ENCODE measurements at regions not wholly inside any gene's neighbourhood (a gene's known extent, or its start where the extent isn't known, plus 50 kb on each side); places are given as distances from the start of the nearest gene placed in this dataset.

DNA sequence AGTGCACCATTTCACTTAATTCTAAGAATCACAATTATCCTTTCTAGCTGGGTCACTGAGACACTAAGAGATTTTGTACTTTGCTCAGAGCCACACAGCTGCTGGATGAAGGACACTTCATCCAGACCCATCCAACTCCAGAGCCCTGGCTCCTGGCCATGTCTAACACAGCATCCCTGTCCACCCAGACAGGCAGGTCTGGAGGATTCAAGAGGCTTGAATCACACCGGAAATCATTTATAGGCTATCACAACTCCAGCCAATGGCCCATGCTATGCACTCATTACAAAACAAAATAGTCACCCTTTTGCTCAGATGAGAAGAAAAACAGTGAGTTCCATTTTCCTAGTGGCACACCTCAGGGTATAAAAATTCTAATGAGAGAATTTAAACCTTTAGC lies 198.2 kb upstream of the LMCD1 start:
- Histone ChIP-seq H3K27ac (no peak overlapping the region), H3K27me3 (no peaks in the 10 kb centered on the region), H3K9me3 (no peaks in the 10 kb centered on the region), H3K4me1 (no peaks in the 10 kb centered on the region), H3K36me3 (no peaks in the 10 kb centered on the region), H3K4me3 (no peak overlapping the region)
- ATAC-seq (no peak), FAIRE-seq (no peak), DNase-seq (no peak)
- intact Hi-C loops (cut with DNase I): no loop called here
- TF ChIP-seq, protein P1, sequence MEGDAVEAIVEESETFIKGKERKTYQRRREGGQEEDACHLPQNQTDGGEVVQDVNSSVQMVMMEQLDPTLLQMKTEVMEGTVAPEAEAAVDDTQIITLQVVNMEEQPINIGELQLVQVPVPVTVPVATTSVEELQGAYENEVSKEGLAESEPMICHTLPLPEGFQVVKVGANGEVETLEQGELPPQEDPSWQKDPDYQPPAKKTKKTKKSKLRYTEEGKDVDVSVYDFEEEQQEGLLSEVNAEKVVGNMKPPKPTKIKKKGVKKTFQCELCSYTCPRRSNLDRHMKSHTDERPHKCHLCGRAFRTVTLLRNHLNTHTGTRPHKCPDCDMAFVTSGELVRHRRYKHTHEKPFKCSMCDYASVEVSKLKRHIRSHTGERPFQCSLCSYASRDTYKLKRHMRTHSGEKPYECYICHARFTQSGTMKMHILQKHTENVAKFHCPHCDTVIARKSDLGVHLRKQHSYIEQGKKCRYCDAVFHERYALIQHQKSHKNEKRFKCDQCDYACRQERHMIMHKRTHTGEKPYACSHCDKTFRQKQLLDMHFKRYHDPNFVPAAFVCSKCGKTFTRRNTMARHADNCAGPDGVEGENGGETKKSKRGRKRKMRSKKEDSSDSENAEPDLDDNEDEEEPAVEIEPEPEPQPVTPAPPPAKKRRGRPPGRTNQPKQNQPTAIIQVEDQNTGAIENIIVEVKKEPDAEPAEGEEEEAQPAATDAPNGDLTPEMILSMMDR (IDR thresholded peaks at IDR 0.05): no peak
- WGBS, 2 donors: 76 to 78% methylated on average over 1 of the region's 1 CpG

DNA sequence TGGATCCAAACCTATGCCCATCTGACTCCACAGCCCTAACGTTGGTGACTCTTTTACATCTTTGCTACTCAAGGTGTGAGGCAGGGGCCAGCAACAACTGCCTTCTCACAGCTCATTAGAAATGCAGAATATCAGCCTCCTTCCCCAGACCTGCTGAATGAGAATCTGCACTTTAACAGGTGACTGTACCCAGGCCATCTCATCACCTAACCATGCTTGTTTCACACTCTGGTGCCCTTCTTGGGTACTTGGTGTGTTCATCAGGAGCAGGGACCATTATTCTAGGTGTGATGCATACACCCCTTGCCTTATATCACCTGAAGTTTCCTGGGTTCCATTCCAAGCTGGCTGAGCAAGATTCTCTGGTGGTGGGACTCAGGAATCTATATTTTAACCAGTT lies 196.3 kb upstream of the LMCD1 start:
- FAIRE-seq (no peak), ATAC-seq (no peak), DNase-seq (no peak)
- TF ChIP-seq, protein P1 (IDR thresholded peaks at IDR 0.05): no peak
- H3K4me3 ChIP-seq: no peak overlapping the region
- H3K36me3 ChIP-seq: no peaks in the 10 kb centered on the region
- WGBS, 2 donors: 38 to 58% methylated on average over 1 of the region's 1 CpG
- intact Hi-C loops (cut with DNase I): no loop called here
- H3K27me3 ChIP-seq: no peaks in the 10 kb centered on the region
- H3K4me1 ChIP-seq: no peaks in the 10 kb centered on the region
- no peak overlapping the region for H3K27ac ChIP-seq
- no peaks in the 10 kb centered on the region for H3K9me3 ChIP-seq

DNA sequence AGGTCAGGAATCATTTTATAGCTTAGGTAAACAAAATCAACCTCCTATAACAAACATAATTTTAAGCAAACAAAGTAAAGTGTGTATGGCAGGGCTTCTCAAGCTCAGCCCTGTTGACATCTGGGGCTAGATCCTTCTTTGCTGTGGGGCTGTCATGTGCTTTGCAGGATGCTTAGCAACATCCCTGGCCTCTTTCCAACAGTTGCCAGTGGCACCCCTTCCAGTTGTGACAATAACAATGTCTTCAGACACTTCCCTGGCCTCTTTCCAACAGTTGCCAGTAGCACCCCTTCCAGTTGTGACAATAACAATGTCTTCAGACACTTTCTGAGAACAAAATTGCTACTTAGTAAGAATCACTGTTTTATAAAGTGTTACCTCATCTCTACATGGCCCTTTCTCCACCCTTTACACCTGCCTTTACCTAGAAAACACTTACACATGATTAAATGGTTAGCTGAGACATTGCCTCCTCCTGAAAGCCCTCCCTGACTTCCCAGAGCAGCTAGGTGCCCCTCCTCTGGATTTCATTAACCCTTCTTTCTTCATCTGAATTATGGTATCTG lies 194.0 kb upstream of the LMCD1 start:
- intact Hi-C loops (cut with DNase I): no loop called here
- FAIRE-seq (no peak), DNase-seq (no peak), ATAC-seq (no peak)
- TF ChIP-seq, protein P1 (IDR thresholded peaks at IDR 0.05): no peak
- no peak overlapping the region for H3K4me3 ChIP-seq
- H3K4me1 ChIP-seq: no peaks in the 10 kb centered on the region
- no peaks in the 10 kb centered on the region for H3K36me3 ChIP-seq
- no peaks in the 10 kb centered on the region for H3K9me3 ChIP-seq
- no peak overlapping the region for H3K27ac ChIP-seq
- no peaks in the 10 kb centered on the region for H3K27me3 ChIP-seq

DNA sequence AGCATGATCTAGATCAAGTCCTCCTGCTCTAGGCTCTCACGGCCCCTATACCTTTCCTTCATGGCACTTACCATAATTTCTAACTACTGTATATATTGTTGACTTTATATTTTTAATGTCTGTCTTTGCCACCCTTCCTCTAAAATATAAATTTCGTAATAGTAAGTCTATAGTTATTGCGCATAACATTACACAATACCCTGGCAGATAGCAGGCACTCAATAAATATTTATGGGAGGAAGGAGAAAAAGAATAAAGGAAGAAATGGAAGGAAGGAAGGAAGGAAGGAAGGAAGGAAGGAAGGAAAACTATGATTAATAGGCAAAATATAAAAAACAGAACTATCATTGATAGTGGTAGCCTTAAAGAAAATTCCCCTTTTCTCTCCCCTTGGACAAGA lies 190.3 kb upstream of the LMCD1 start:
- FAIRE-seq (no peak), DNase-seq (no peak), ATAC-seq (no peak)
- Histone ChIP-seq H3K36me3 (no peaks in the 10 kb centered on the region), H3K4me3 (no peak overlapping the region), H3K27me3 (no peaks in the 10 kb centered on the region), H3K4me1 (no peaks in the 10 kb centered on the region), H3K27ac (no peak overlapping the region), H3K9me3 (no peaks in the 10 kb centered on the region)
- 83 to 90% methylated on average over 3 of the region's 3 CpGs for WGBS, 2 donors
- TF ChIP-seq, protein P1 (IDR thresholded peaks at IDR 0.05): no peak
- intact Hi-C loops (cut with DNase I): no loop called here

DNA sequence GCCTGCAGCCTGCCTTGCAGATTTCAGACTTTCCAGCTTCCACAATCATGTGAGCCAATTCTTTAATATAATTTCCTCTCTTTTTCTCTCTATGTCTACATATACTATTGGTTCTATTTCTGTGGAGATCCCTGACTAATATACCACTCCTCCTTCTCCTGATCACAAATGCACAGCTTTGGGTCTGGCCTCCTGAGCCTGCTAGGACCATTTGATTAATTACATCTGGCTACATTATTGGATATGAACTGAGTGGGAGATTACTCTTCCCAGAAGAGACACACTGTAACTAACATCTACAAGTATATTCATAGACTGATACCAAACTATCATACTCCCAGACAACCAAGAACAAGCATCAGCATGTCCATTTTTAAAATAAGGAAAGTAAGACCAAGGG lies 188.9 kb upstream of the LMCD1 start:
- no peaks in the 10 kb centered on the region for H3K4me1 ChIP-seq
- TF ChIP-seq, protein P1 (IDR thresholded peaks at IDR 0.05): no peak
- no peaks in the 10 kb centered on the region for H3K9me3 ChIP-seq
- H3K36me3 ChIP-seq: no peaks in the 10 kb centered on the region
- no peak overlapping the region for H3K4me3 ChIP-seq
- no peaks in the 10 kb centered on the region for H3K27me3 ChIP-seq
- DNase-seq (no peak), ATAC-seq (no peak), FAIRE-seq (no peak)
- intact Hi-C loops (cut with DNase I): no loop called here
- H3K27ac ChIP-seq: no peak overlapping the region

Data from pancreas (tissue), 10 donors.